ENCODE measurements at regions not wholly inside any gene's neighbourhood (a gene's known extent, or its start where the extent isn't known, plus 50 kb on each side); places are given as distances from the start of the nearest gene placed in this dataset.

DNA sequence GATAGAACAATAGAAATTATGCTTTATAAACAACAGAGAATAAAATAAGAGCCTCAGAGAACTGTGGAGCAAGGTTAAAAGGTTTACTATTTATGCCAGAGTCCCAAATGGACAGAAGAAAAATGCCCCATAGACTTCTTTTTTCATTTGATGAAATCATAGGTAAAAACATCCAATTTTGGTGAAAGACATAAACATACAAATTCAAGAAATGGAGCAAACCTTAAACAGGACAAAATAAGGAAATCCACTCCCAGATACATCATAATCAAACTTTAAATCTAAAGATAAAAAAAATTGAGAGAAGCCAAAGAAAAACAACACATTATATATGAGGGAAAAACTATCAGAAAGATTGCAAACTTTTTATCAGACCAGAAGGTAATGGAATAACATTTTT, 182.8 kb downstream of the GADD45G start:
- H3K79me1 ChIP-seq (ENCODE audit: low read depth, low read length), result no peaks in the 10 kb centered on the region
- no peak overlapping the region for H3K9ac ChIP-seq (ENCODE audit: low read depth, low read length, poor library complexity)
- no peak overlapping the region for H3K23ac ChIP-seq (ENCODE audit: low read depth, low read length, poor library complexity)
- no peak overlapping the region for H2BK5ac ChIP-seq (ENCODE audit: low read length)
- peaks cover 0 to 8% (median 0%) of the 10 kb centered on the region in 3 experiments for H3K27me3 ChIP-seq (ENCODE audit: control insufficient read depth in 3 of 3, insufficient read depth in 3 of 3, low read depth in 1 of 3, low read length in 3 of 3)
- no peak overlapping the region for H2AK5ac ChIP-seq (ENCODE audit: low read depth, low read length)
- no peaks in the 10 kb centered on the region for H3K9me3 ChIP-seq (replicated peaks in 1 of 2; ENCODE audit: control insufficient read depth in 2 of 2, insufficient read depth in 1 of 2, low read depth in 1 of 2, low read length in 2 of 2)
- H2AFZ ChIP-seq (ENCODE audit: low read length), result no peak overlapping the region
- no peak overlapping the region for H4K8ac ChIP-seq (ENCODE audit: low read depth, low read length)
- no peak overlapping the region for H3K27ac ChIP-seq (replicated peaks; ENCODE audit: low read length)
- H2BK120ac ChIP-seq (ENCODE audit: low read depth, low read length), result no peak overlapping the region
- H3K18ac ChIP-seq (ENCODE audit: low read length), result no peak overlapping the region
- DNase-seq (ENCODE audit: low spot score), result no peak
- H4K91ac ChIP-seq (ENCODE audit: low read depth, low read length, poor library complexity), result no peak overlapping the region
- H3K4me3 ChIP-seq (ENCODE audit: low read length in 2 of 2), result no peak overlapping the region
- no peak overlapping the region for H2BK12ac ChIP-seq (ENCODE audit: low read length)
- no peak overlapping the region for H3K14ac ChIP-seq (ENCODE audit: low read length)
- no peaks in the 10 kb centered on the region for H3K36me3 ChIP-seq (replicated peaks in 1 of 2; ENCODE audit: control insufficient read depth in 2 of 2, insufficient read depth in 2 of 2, low read length in 2 of 2)
- no peak overlapping the region for H3K4me2 ChIP-seq (ENCODE audit: insufficient read depth, low read length, poor library complexity, severe bottlenecking)
- H3K4ac ChIP-seq (ENCODE audit: low read length), result no peak overlapping the region
- peaks cover 0 to 3% of the 10 kb centered on the region in 2 donors for H3K4me1 ChIP-seq (ENCODE audit: control insufficient read depth in 2 of 2, insufficient read depth in 1 of 2, low read depth in 1 of 2, low read length in 2 of 2)
- no peak overlapping the region for H2BK15ac ChIP-seq (ENCODE audit: low read length)

DNA sequence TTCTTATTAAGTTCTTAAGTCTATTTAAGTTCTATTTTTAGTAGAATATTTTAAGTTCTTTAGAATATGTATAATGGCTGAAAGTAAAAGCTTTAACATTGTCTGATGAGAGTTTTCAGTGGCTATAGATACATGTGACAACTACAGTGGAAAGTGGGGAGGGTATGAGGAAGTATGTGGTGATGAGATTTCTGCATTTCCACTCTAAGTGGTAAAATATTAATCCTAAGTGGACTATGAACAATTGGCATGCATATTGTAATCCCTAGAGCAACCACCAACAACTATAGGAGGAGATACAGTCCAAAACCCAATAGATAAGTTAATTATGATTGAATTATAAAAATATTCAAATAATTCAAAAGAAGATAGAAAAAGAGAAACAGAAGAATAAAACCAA, 183.6 kb downstream of the GADD45G start:
- H3K4me3 ChIP-seq (ENCODE audit: low read length in 2 of 2), result no peak overlapping the region
- peaks cover 0 to 8% (median 0%) of the 10 kb centered on the region in 3 experiments for H3K27me3 ChIP-seq (ENCODE audit: control insufficient read depth in 3 of 3, insufficient read depth in 3 of 3, low read depth in 1 of 3, low read length in 3 of 3)
- H3K9ac ChIP-seq (ENCODE audit: low read depth, low read length, poor library complexity), result no peak overlapping the region
- no peak overlapping the region for H4K91ac ChIP-seq (ENCODE audit: low read depth, low read length, poor library complexity)
- no peak overlapping the region for H2AFZ ChIP-seq (ENCODE audit: low read length)
- H3K27ac ChIP-seq (replicated peaks; ENCODE audit: low read length), result no peak overlapping the region
- no peak overlapping the region for H3K18ac ChIP-seq (ENCODE audit: low read length)
- no peak overlapping the region for H2BK120ac ChIP-seq (ENCODE audit: low read depth, low read length)
- no peak overlapping the region for H3K14ac ChIP-seq (ENCODE audit: low read length)
- no peak overlapping the region for H3K23ac ChIP-seq (ENCODE audit: low read depth, low read length, poor library complexity)
- H3K9me3 ChIP-seq (replicated peaks in 1 of 2; ENCODE audit: control insufficient read depth in 2 of 2, insufficient read depth in 1 of 2, low read depth in 1 of 2, low read length in 2 of 2), result no peaks in the 10 kb centered on the region
- no peak overlapping the region for H2AK5ac ChIP-seq (ENCODE audit: low read depth, low read length)
- no peak overlapping the region for H3K4me2 ChIP-seq (ENCODE audit: insufficient read depth, low read length, poor library complexity, severe bottlenecking)
- H3K79me1 ChIP-seq (ENCODE audit: low read depth, low read length), result no peaks in the 10 kb centered on the region
- no peaks in the 10 kb centered on the region for H3K36me3 ChIP-seq (replicated peaks in 1 of 2; ENCODE audit: control insufficient read depth in 2 of 2, insufficient read depth in 2 of 2, low read length in 2 of 2)
- H3K4ac ChIP-seq (ENCODE audit: low read length), result no peak overlapping the region
- no peak overlapping the region for H2BK12ac ChIP-seq (ENCODE audit: low read length)
- no peak overlapping the region for H2BK15ac ChIP-seq (ENCODE audit: low read length)
- no peak overlapping the region for H4K8ac ChIP-seq (ENCODE audit: low read depth, low read length)
- H3K4me1 ChIP-seq (ENCODE audit: control insufficient read depth in 2 of 2, insufficient read depth in 1 of 2, low read depth in 1 of 2, low read length in 2 of 2), result peaks cover 0 to 3% of the 10 kb centered on the region in 2 donors
- no peak for DNase-seq (ENCODE audit: low spot score)
- H2BK5ac ChIP-seq (ENCODE audit: low read length), result no peak overlapping the region

DNA sequence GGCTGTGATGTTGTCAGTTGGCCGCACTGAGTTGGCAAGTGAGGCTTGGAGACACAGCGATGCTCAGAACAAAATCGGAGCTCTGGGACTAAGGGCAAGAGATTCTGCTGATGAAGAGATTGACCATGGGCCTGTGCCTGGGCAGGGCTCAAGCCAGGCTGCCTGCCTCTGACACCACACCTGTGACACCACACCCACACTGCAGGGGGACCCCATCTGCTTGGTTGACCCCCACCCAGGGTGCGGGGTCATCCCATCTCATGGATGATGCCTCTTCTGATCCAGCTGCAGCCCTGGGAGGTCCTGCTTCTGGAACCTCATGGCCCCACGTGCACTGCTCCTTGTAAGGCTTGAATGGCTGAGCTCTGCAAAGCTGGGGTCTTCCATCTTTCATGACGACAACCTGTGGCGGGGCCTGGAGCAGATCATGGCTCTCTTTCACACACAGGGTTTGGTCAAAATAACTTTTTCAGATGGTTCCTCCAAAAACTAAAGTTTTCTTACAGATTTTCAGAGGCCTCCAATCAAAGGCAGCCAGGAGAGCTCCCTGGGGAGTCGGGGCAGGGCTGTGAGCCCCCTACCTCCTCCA, 185.2 kb downstream of the GADD45G start:
- H3K4me1 ChIP-seq (ENCODE audit: control insufficient read depth in 2 of 2, insufficient read depth in 1 of 2, low read depth in 1 of 2, low read length in 2 of 2), result peaks cover 0 to 3% of the 10 kb centered on the region in 2 donors
- no peak overlapping the region for H2BK120ac ChIP-seq (ENCODE audit: low read depth, low read length)
- no peaks in the 10 kb centered on the region for H3K9me3 ChIP-seq (replicated peaks in 1 of 2; ENCODE audit: control insufficient read depth in 2 of 2, insufficient read depth in 1 of 2, low read depth in 1 of 2, low read length in 2 of 2)
- H3K36me3 ChIP-seq (replicated peaks in 1 of 2; ENCODE audit: control insufficient read depth in 2 of 2, insufficient read depth in 2 of 2, low read length in 2 of 2), result no peaks in the 10 kb centered on the region
- no peak for DNase-seq (ENCODE audit: low spot score)
- H3K79me1 ChIP-seq (ENCODE audit: low read depth, low read length), result no peaks in the 10 kb centered on the region
- no peak overlapping the region for H3K4me2 ChIP-seq (ENCODE audit: insufficient read depth, low read length, poor library complexity, severe bottlenecking)
- no peak overlapping the region for H3K14ac ChIP-seq (ENCODE audit: low read length)
- H2AK5ac ChIP-seq (ENCODE audit: low read depth, low read length), result no peak overlapping the region
- no peak overlapping the region for H4K91ac ChIP-seq (ENCODE audit: low read depth, low read length, poor library complexity)
- no peak overlapping the region for H3K23ac ChIP-seq (ENCODE audit: low read depth, low read length, poor library complexity)
- no peak overlapping the region for H3K18ac ChIP-seq (ENCODE audit: low read length)
- no CpG with 5 or more reads among the region's 8 CpGs for WGBS, 2 donors (ENCODE audit: extremely low coverage in 2 of 2, insufficient read length in 2 of 2, insufficient replicate concordance in 1 of 2)
- no peak overlapping the region for H3K27ac ChIP-seq (replicated peaks; ENCODE audit: low read length)
- H2AFZ ChIP-seq (ENCODE audit: low read length), result no peak overlapping the region
- no peak overlapping the region for H3K4me3 ChIP-seq (ENCODE audit: low read length in 2 of 2)
- no peak overlapping the region for H2BK15ac ChIP-seq (ENCODE audit: low read length)
- no peak overlapping the region for H3K9ac ChIP-seq (ENCODE audit: low read depth, low read length, poor library complexity)
- H3K27me3 ChIP-seq (ENCODE audit: control insufficient read depth in 3 of 3, insufficient read depth in 3 of 3, low read depth in 1 of 3, low read length in 3 of 3), result peaks cover 0 to 10% (median 0%) of the 10 kb centered on the region in 3 experiments
- H2BK5ac ChIP-seq (ENCODE audit: low read length), result no peak overlapping the region
- no peak overlapping the region for H4K8ac ChIP-seq (ENCODE audit: low read depth, low read length)
- no peak overlapping the region for H3K4ac ChIP-seq (ENCODE audit: low read length)
- no peak overlapping the region for H2BK12ac ChIP-seq (ENCODE audit: low read length)

DNA sequence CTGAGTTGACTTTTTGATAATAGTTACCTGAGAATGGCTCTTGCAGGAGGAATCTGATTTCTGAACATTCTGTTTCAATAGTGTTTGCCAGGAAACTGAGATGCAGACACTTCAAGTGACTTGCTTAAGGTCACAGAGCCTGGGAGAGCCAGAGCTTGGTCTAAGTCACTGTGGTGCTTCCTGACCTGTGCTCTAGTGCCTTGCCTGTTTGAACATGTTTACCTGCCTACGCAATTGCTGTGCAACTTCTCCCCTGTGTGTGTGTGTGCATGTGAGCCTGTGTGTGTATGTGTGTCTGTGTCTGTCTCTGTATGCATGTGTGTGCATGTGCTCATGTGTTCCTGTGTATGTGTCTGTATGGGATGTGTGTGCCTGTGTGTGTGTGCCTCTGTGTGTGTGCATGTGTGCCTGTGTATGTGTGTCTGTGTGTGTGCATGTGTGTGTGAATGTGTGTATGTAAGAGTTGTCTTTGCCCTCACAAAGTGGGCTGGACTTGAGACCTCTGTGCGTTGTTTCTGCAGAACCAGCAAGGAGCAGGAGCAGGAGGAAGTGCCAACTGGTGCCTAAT, 185.8 kb downstream of the GADD45G start:
- DNase-seq (ENCODE audit: low spot score), result no peak
- Histone ChIP-seq H3K9me3 (replicated peaks in 1 of 2; ENCODE audit: control insufficient read depth in 2 of 2, insufficient read depth in 1 of 2, low read depth in 1 of 2, low read length in 2 of 2) (no peaks in the 10 kb centered on the region), H3K4me1 (ENCODE audit: control insufficient read depth in 2 of 2, insufficient read depth in 1 of 2, low read depth in 1 of 2, low read length in 2 of 2) (peaks cover 0 to 3% of the 10 kb centered on the region in 2 donors), H3K36me3 (replicated peaks in 1 of 2; ENCODE audit: control insufficient read depth in 2 of 2, insufficient read depth in 2 of 2, low read length in 2 of 2) (no peaks in the 10 kb centered on the region), H3K9ac (ENCODE audit: low read depth, low read length, poor library complexity) (peak overlapping the region; percentile 70), H2AFZ (ENCODE audit: low read length) (no peak overlapping the region), H2BK5ac (ENCODE audit: low read length) (no peak overlapping the region), H3K27ac (replicated peaks; ENCODE audit: low read length) (no peak overlapping the region), H3K79me1 (ENCODE audit: low read depth, low read length) (no peaks in the 10 kb centered on the region), H3K4ac (ENCODE audit: low read length) (peak overlapping the region; percentile 43), H3K14ac (ENCODE audit: low read length) (peak overlapping the region; percentile 27), H4K8ac (ENCODE audit: low read depth, low read length) (no peak overlapping the region), H3K23ac (ENCODE audit: low read depth, low read length, poor library complexity) (peak overlapping the region; percentile 48), H2BK120ac (ENCODE audit: low read depth, low read length) (no peak overlapping the region), H3K4me2 (ENCODE audit: insufficient read depth, low read length, poor library complexity, severe bottlenecking) (no peak overlapping the region), H2BK12ac (ENCODE audit: low read length) (no peak overlapping the region), H3K4me3 (ENCODE audit: low read length in 2 of 2) (peak overlapping the region in 1 of 2 donors; percentile 63), H2BK15ac (ENCODE audit: low read length) (no peak overlapping the region), H3K18ac (ENCODE audit: low read length) (no peak overlapping the region), H3K27me3 (ENCODE audit: control insufficient read depth in 3 of 3, insufficient read depth in 3 of 3, low read depth in 1 of 3, low read length in 3 of 3) (peaks cover 0 to 11% (median 0%) of the 10 kb centered on the region in 3 experiments), H4K91ac (ENCODE audit: low read depth, low read length, poor library complexity) (no peak overlapping the region), H2AK5ac (ENCODE audit: low read depth, low read length) (no peak overlapping the region)
- WGBS, 2 donors (ENCODE audit: extremely low coverage in 2 of 2, insufficient read length in 2 of 2, insufficient replicate concordance in 1 of 2), result no CpG with 5 or more reads among the region's 2 CpGs

Measured in neuronal stem cell (in vitro differentiated cells).